A673 (cell line): ENCODE measurements at regions not wholly inside any gene's neighbourhood (a gene's known extent, or its start where the extent isn't known, plus 50 kb on each side); places are given as distances from the start of the nearest gene placed in this dataset.

Experiments used
- EZH2 ChIP-seq: fragments of 200-600 bp; sonication (generic); IDR thresholded peaks from 2 replicates; pipeline ENCODE4 v1.6.1; 2017; ENCODE audit warnings: borderline replicate concordance, low read depth, mild to moderate bottlenecking, mixed read lengths, antibody characterized with exemption, low read length; ENCODE audit not compliant: poor library complexity, severe bottlenecking
- TF ChIP-seq, protein P1 (sequence below): fragments of 300-800, 200-600 bp; sonication (generic); conservative IDR thresholded peaks from 2 replicates; pipeline ENCODE4 v1.5.1; 2017; ENCODE audit warnings: low read depth, mild to moderate bottlenecking, antibody characterized with exemption, low read length, moderate library complexity, mixed read lengths

DNA sequence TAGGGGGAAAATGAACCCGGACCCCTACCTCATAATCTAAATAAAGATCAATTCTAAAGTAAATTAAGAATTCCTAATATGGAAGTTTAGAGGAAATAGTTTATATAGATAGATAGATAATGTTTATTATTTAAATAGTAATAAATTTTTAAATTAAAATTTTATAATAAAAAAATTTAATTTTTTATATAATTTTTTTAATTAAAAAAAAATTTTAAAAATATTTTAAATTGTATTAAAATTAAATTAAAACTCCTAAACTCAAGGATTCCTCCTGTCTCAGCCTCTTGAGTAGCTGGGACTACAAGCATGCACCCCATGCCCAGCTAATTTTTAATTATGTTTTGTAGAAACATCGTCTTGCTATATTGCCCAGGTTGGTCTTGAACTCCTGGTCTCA lies 186.9 kb upstream of the VRK2 start:
- TF ChIP-seq, protein P1, sequence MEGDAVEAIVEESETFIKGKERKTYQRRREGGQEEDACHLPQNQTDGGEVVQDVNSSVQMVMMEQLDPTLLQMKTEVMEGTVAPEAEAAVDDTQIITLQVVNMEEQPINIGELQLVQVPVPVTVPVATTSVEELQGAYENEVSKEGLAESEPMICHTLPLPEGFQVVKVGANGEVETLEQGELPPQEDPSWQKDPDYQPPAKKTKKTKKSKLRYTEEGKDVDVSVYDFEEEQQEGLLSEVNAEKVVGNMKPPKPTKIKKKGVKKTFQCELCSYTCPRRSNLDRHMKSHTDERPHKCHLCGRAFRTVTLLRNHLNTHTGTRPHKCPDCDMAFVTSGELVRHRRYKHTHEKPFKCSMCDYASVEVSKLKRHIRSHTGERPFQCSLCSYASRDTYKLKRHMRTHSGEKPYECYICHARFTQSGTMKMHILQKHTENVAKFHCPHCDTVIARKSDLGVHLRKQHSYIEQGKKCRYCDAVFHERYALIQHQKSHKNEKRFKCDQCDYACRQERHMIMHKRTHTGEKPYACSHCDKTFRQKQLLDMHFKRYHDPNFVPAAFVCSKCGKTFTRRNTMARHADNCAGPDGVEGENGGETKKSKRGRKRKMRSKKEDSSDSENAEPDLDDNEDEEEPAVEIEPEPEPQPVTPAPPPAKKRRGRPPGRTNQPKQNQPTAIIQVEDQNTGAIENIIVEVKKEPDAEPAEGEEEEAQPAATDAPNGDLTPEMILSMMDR: no peak
- no peak for TF ChIP-seq EZH2
